H9 (cell line): ENCODE measurements at regions not wholly inside any gene's neighbourhood (a gene's known extent, or its start where the extent isn't known, plus 50 kb on each side); places are given as distances from the start of the nearest gene placed in this dataset.

Experiments used
- DNase-seq: peaks from one replicate; pipeline ENCODE4 v3.0.0-alpha.2; 2017
- H2AFZ ChIP-seq: one replicate; pipeline ENCODE4 v1.6.1; 2013; ENCODE audit warnings: mild to moderate bottlenecking, low read length, control low read depth, moderate library complexity
- H2AK5ac ChIP-seq: 2 replicates; pipeline ENCODE4 v1.6.1; 2013; ENCODE audit warnings: low read length, control low read depth, mixed read lengths; ENCODE audit not compliant: insufficient read length
- H2BK120ac ChIP-seq: one replicate; pipeline ENCODE4 v1.6.1; 2013; ENCODE audit warnings: low read depth, mild to moderate bottlenecking, low read length, control low read depth, inconsistent platforms; ENCODE audit not compliant: poor library complexity, severe bottlenecking
- H2BK12ac ChIP-seq: 2 replicates; pipeline ENCODE4 v1.6.1; 2013; ENCODE audit warnings: low read length, control low read depth, mixed read lengths, low read depth; ENCODE audit not compliant: insufficient read length
- H2BK15ac ChIP-seq: 2 replicates; pipeline ENCODE4 v1.6.1; 2013; ENCODE audit warnings: low read depth, low read length, control low read depth
- H2BK20ac ChIP-seq: one replicate; pipeline ENCODE4 v1.6.1; 2013; ENCODE audit warnings: low read depth, mild to moderate bottlenecking, low read length, control low read depth, inconsistent platforms; ENCODE audit not compliant: poor library complexity, severe bottlenecking
- H2BK5ac ChIP-seq: 2 replicates; pipeline ENCODE4 v1.6.1; 2013; ENCODE audit warnings: low read length, control low read depth, mixed read lengths; ENCODE audit not compliant: insufficient read length
- H3K14ac ChIP-seq: 2 replicates; pipeline ENCODE4 v1.6.1; 2013; ENCODE audit warnings: low read length, control low read depth; ENCODE audit not compliant: insufficient read depth
- H3K18ac ChIP-seq: 2 replicates; pipeline ENCODE4 v1.6.1; 2013; ENCODE audit warnings: low read depth, mild to moderate bottlenecking, mixed read lengths, low read length, control low read depth; ENCODE audit not compliant: insufficient read length
- H3K23ac ChIP-seq: 2 replicates; pipeline ENCODE4 v1.6.1; 2013; ENCODE audit warnings: low read length, control low read depth, mixed read lengths, low read depth; ENCODE audit not compliant: insufficient read length
- H3K23me2 ChIP-seq: 2 replicates; pipeline ENCODE4 v1.6.1; 2013; ENCODE audit warnings: low read depth, mild to moderate bottlenecking, mixed read lengths, low read length, control low read depth; ENCODE audit not compliant: insufficient read length, poor library complexity, severe bottlenecking
- H3K27ac ChIP-seq: 2 replicates; pipeline ENCODE4 v1.5.1; 2013; ENCODE audit warnings: low read length, control low read depth, mixed read lengths, low read depth; ENCODE audit not compliant: insufficient read length
- H3K27me3 ChIP-seq: 2 replicates; pipeline ENCODE4 v1.6.1; 2013; ENCODE audit warnings: low read length, control low read depth, inconsistent platforms; ENCODE audit not compliant: insufficient read depth
- H3K4ac ChIP-seq: 2 replicates; pipeline ENCODE4 v1.6.1; 2013; ENCODE audit warnings: low read depth, mild to moderate bottlenecking, control low read depth, inconsistent platforms, low read length, moderate library complexity
- H3K4me1 ChIP-seq: 2 replicates; pipeline ENCODE4 v1.6.1; 2013; ENCODE audit warnings: low read length, control low read depth, inconsistent platforms; ENCODE audit not compliant: insufficient read depth
- H3K4me2 ChIP-seq: 2 replicates; pipeline ENCODE4 v1.6.1; 2013; ENCODE audit warnings: low read length, control low read depth, mixed read lengths; ENCODE audit not compliant: insufficient read length, insufficient read depth
- H3K56ac ChIP-seq: 2 replicates; pipeline ENCODE4 v1.6.1; 2013; ENCODE audit warnings: low read depth, mild to moderate bottlenecking, mixed read lengths, low read length, control low read depth; ENCODE audit not compliant: insufficient read length
- H3K79me1 ChIP-seq: 2 replicates; pipeline ENCODE4 v1.6.1; 2013; ENCODE audit warnings: low read depth, mild to moderate bottlenecking, moderate library complexity, low read length, control low read depth, inconsistent platforms; ENCODE audit not compliant: insufficient read depth, poor library complexity, severe bottlenecking
- H3K79me2 ChIP-seq: 2 replicates; pipeline ENCODE4 v1.6.1; 2013; ENCODE audit warnings: low read length, control low read depth, inconsistent platforms; ENCODE audit not compliant: insufficient read depth
- H3K9ac ChIP-seq: 2 replicates; pipeline ENCODE4 v1.6.1; 2013; ENCODE audit warnings: low read length, control low read depth, mixed read lengths; ENCODE audit not compliant: insufficient read length; ENCODE audit errors: extremely low read depth
- H3K9me3 ChIP-seq: one replicate; pipeline ENCODE4 v1.6.1; 2013; ENCODE audit warnings: low read depth, low read length, inconsistent platforms; ENCODE audit not compliant: control insufficient read depth
- H3T11ph ChIP-seq: one replicate; pipeline ENCODE4 v1.6.1; 2013; ENCODE audit warnings: mild to moderate bottlenecking, low read length, control low read depth, inconsistent platforms
- H4K20me1 ChIP-seq: one replicate; pipeline ENCODE4 v1.6.1; 2013; ENCODE audit not compliant: control insufficient read depth, insufficient read length, insufficient read depth
- H4K5ac ChIP-seq: 2 replicates; pipeline ENCODE4 v1.6.1; 2013; ENCODE audit warnings: low read depth, mild to moderate bottlenecking, mixed read lengths, low read length, control low read depth; ENCODE audit not compliant: insufficient read length
- H4K8ac ChIP-seq: replicated peaks from 2 replicates; pipeline ENCODE4 v1.6.1; 2013; ENCODE audit warnings: low read length, control low read depth, mixed read lengths, low read depth; ENCODE audit not compliant: insufficient read length
- H4K91ac ChIP-seq: 2 replicates; pipeline ENCODE4 v1.6.1; 2013; ENCODE audit warnings: low read depth, mild to moderate bottlenecking, moderate library complexity, mixed read lengths, low read length, control low read depth; ENCODE audit not compliant: insufficient read length
- H3K27ac Mint-ChIP-seq, 3 experiments: 2 replicates in 2 of 3; 3 replicates in 1 of 3; pipeline ENCODE4 v1.8.0; 2020 to 2021; ENCODE audit warnings: mixed read lengths in 3 of 3, mild to moderate bottlenecking in 1 of 3, moderate library complexity in 1 of 3
- H3K27me3 Mint-ChIP-seq: 2 replicates; pipeline ENCODE4 v1.8.0; 2021; ENCODE audit warnings: low read depth, mild to moderate bottlenecking, moderate library complexity, mixed read lengths
- H3K36me3 Mint-ChIP-seq, 3 experiments: 2 replicates in 2 of 3; 3 replicates in 1 of 3; pipeline ENCODE4 v1.8.0; 2020 to 2021; ENCODE audit warnings: low read depth in 3 of 3, mixed read lengths in 3 of 3; ENCODE audit not compliant: insufficient read depth in 1 of 3
- H3K4me1 Mint-ChIP-seq, 2 experiments: 2 replicates each; pipeline ENCODE4 v1.8.0; 2020; ENCODE audit warnings: mixed read lengths in 2 of 2
- H3K4me3 Mint-ChIP-seq, 2 experiments: 2 replicates in 1 of 2; 3 replicates in 1 of 2; pipeline ENCODE4 v1.8.0; 2020 to 2021; ENCODE audit warnings: mild to moderate bottlenecking in 2 of 2, mixed read lengths in 2 of 2, moderate library complexity in 1 of 2
- H3K9me3 Mint-ChIP-seq, 2 experiments: 2 replicates in 1 of 2; 3 replicates in 1 of 2; pipeline ENCODE4 v1.8.0; 2020; ENCODE audit warnings: mild to moderate bottlenecking in 2 of 2, mixed read lengths in 2 of 2, moderate library complexity in 1 of 2
- WGBS: extraction: QIAGEN DNeasy Blood & Tissue Kit; methylation state at CpG from one replicate; pipeline ENCODE4 v1.1.7; 2013; ENCODE audit warnings: missing lambda C conversion rate, low lambda C conversion rate, mixed read lengths; ENCODE audit not compliant: insufficient read length; ENCODE audit errors: extremely low coverage; 5-methylcytosine and 5-hydroxymethylcytosine counted together
- TF ChIP-seq, protein P1 (sequence below): fragments of 200-600 bp; sonication (generic); conservative IDR thresholded peaks from 3 replicates; pipeline ENCODE4 v1.8.0; 2021; ENCODE audit warnings: antibody characterized with exemption, mild to moderate bottlenecking

DNA sequence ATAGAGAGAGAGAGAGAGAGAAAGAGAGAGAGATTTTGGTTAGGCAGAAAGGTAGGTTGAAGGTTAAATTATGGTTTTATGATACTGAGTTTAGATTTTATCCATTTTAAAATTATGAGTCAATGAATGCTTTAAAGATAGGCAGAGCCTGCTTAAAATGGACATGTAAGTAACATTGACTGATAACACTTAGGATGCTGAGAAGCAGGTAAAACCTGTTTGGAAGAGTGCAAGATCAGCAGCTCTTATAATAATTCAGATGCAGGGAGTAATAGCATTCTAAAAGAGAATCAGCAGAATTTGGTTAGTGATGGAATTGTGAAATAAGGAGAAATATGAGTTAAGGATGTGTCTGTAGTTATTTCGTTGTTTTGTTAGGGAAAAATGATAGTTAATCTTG is 446.6 kb downstream of the PLA2G4A start:
- H3K4me3 Mint-ChIP-seq: no peak overlapping the region
- Histone ChIP-seq H2BK120ac (no peak overlapping the region), H4K20me1 (no peaks in the 10 kb centered on the region), H2AFZ (no peak overlapping the region), H3K4me2 (no peak overlapping the region), H3K9me3 (no peaks in the 10 kb centered on the region), H3K79me1 (no peaks in the 10 kb centered on the region), H3K23ac (no peak overlapping the region), H3T11ph (no peak overlapping the region), H4K5ac (no peak overlapping the region), H3K4ac (no peak overlapping the region), H3K4me1 (no peaks in the 10 kb centered on the region), H4K91ac (no peak overlapping the region), H2AK5ac (no peak overlapping the region), H3K9ac (no peak overlapping the region), H3K79me2 (no peaks in the 10 kb centered on the region), H2BK15ac (no peak overlapping the region), H2BK12ac (no peak overlapping the region), H3K27ac (no peak overlapping the region), H3K18ac (no peak overlapping the region), H2BK20ac (no peak overlapping the region), H3K14ac (no peak overlapping the region), H3K23me2 (no peaks in the 10 kb centered on the region), H2BK5ac (no peak overlapping the region), H4K8ac (no peak overlapping the region), H3K27me3 (no peaks in the 10 kb centered on the region), H3K56ac (no peak overlapping the region)
- H3K36me3 Mint-ChIP-seq: no peaks in the 10 kb centered on the region
- TF ChIP-seq, protein P1, sequence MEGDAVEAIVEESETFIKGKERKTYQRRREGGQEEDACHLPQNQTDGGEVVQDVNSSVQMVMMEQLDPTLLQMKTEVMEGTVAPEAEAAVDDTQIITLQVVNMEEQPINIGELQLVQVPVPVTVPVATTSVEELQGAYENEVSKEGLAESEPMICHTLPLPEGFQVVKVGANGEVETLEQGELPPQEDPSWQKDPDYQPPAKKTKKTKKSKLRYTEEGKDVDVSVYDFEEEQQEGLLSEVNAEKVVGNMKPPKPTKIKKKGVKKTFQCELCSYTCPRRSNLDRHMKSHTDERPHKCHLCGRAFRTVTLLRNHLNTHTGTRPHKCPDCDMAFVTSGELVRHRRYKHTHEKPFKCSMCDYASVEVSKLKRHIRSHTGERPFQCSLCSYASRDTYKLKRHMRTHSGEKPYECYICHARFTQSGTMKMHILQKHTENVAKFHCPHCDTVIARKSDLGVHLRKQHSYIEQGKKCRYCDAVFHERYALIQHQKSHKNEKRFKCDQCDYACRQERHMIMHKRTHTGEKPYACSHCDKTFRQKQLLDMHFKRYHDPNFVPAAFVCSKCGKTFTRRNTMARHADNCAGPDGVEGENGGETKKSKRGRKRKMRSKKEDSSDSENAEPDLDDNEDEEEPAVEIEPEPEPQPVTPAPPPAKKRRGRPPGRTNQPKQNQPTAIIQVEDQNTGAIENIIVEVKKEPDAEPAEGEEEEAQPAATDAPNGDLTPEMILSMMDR: no peak
- 45% methylated on average over 1 of the region's 1 CpG for WGBS
- H3K4me1 Mint-ChIP-seq: 0 out of 4 replicates have a peak, but pooled peaks cover 0 to 2% of the 10 kb centered on the region in 2 experiments
- no peaks in the 10 kb centered on the region; the same call in 1 of the 2 replicates for H3K27me3 Mint-ChIP-seq
- H3K27ac Mint-ChIP-seq: no peak overlapping the region
- no peak for DNase-seq
- H3K9me3 Mint-ChIP-seq: no peaks in the 10 kb centered on the region; a peak in 2 of 5 replicates
